GM12878 (cell line): ENCODE measurements at regions not wholly inside any gene's neighbourhood (a gene's known extent, or its start where the extent isn't known, plus 50 kb on each side); places are given as distances from the start of the nearest gene placed in this dataset.

Experiments
- BCL3 ChIP-seq: IDR thresholded peaks from 2 replicates; pipeline ENCODE4 v1.6.1; 2011; ENCODE audit warnings: borderline replicate concordance, low read depth, mild to moderate bottlenecking, moderate library complexity, low read length; ENCODE audit not compliant: insufficient read depth, poor library complexity, severe bottlenecking
- CBFB ChIP-seq: IDR thresholded peaks from 2 replicates; pipeline ENCODE4 v1.6.1; 2016; ENCODE audit warnings: antibody characterized with exemption, low read depth
- CBX5 ChIP-seq: sonication (generic); IDR thresholded peaks from 2 replicates; pipeline ENCODE4 v1.6.1; 2016; ENCODE audit warnings: low read depth, moderate library complexity, mild to moderate bottlenecking, inconsistent platforms
- CHD4 ChIP-seq: fragments of 200-600 bp; sonication (generic); IDR thresholded peaks from 2 replicates; pipeline ENCODE4 v1.6.1; 2016; ENCODE audit warnings: mild to moderate bottlenecking
- DPF2 ChIP-seq: fragments of 450-650 bp; IDR thresholded peaks from 2 replicates; pipeline ENCODE4 v1.6.1; 2017; ENCODE audit warnings: mild to moderate bottlenecking
- E2F4 ChIP-seq: IDR thresholded peaks from 2 replicates; pipeline ENCODE4 v1.6.1; 2012; ENCODE audit warnings: low read depth, low read length, improper control_type of control experiment
- E2F8 ChIP-seq: fragments of 450-650 bp; IDR thresholded peaks from 2 replicates; pipeline ENCODE4 v1.6.1; 2018; ENCODE audit warnings: mild to moderate bottlenecking, low read depth, moderate library complexity; ENCODE audit not compliant: partially characterized antibody
- ELK1 ChIP-seq: IDR thresholded peaks from 2 replicates; pipeline ENCODE4 v1.6.1; 2012; ENCODE audit warnings: low read depth, low read length, improper control_type of control experiment
- ESRRA ChIP-seq: IDR thresholded peaks from 2 replicates; pipeline ENCODE4 v1.6.1; 2012; ENCODE audit warnings: mild to moderate bottlenecking, low read length, improper control_type of control experiment
- FOXK2 ChIP-seq: fragments of 450-650 bp; IDR thresholded peaks from 2 replicates; pipeline ENCODE4 v1.6.1; 2017; ENCODE audit warnings: mild to moderate bottlenecking, moderate library complexity
- IKZF2 ChIP-seq, 2 experiments: fragments of 450-650 bp; IDR thresholded peaks; 2 replicates each; pipeline ENCODE4 v1.6.1; 2017; ENCODE audit warnings: mild to moderate bottlenecking in 2 of 2, moderate library complexity in 2 of 2
- JUNB ChIP-seq: IDR thresholded peaks from 2 replicates; pipeline ENCODE4 v1.6.1; 2016; ENCODE audit warnings: antibody characterized with exemption, mild to moderate bottlenecking
- POLR2A ChIP-seq: IDR thresholded peaks from 2 replicates; pipeline ENCODE4 v1.6.1; 2011; ENCODE audit warnings: low read depth, mild to moderate bottlenecking, low read length
- RAD51 ChIP-seq: fragments of 450-650 bp; IDR thresholded peaks from 2 replicates; pipeline ENCODE4 v1.6.1; 2016; ENCODE audit warnings: moderate library complexity, mild to moderate bottlenecking, inconsistent platforms
- SIX5 ChIP-seq: IDR thresholded peaks from 2 replicates; pipeline ENCODE4 v1.6.1; 2011; ENCODE audit warnings: mild to moderate bottlenecking, low read depth, low read length, moderate library complexity; ENCODE audit not compliant: severe bottlenecking
- SPI1 ChIP-seq: IDR thresholded peaks from 2 replicates; pipeline ENCODE4 v1.6.1; 2011; ENCODE audit warnings: low read depth, mild to moderate bottlenecking, low read length, moderate library complexity, borderline replicate concordance; ENCODE audit not compliant: insufficient read depth
- SUPT20H ChIP-seq: IDR thresholded peaks from 2 replicates; pipeline ENCODE4 v1.6.1; 2011; ENCODE audit warnings: low read depth, mild to moderate bottlenecking, low read length, moderate library complexity, borderline replicate concordance; ENCODE audit not compliant: control insufficient read depth
- USF2 ChIP-seq: IDR thresholded peaks from 2 replicates; pipeline ENCODE4 v1.6.1; 2011; ENCODE audit warnings: low read depth, low read length, improper control_type of control experiment, borderline replicate concordance
- ZNF592 ChIP-seq: fragments of 450-650 bp; IDR thresholded peaks from 2 replicates; pipeline ENCODE4 v1.6.1; 2017; ENCODE audit warnings: mild to moderate bottlenecking, moderate library complexity

- TF ChIP-seq SIX5 (no peak), USF2 (no peak), RAD51 (no peak; the same call in 1 of the 2 replicates), POLR2A (no peak), IKZF2 (IDR thresholded peaks at IDR 0.05) (peak; percentile 93 to 97), FOXK2 (no peak), BCL3 (peak; percentile 87), ESRRA (no peak), ZNF592 (no peak), CHD4 (no peak), CBFB (peak; percentile 99), E2F4 (no peak), ELK1 (no peak), SUPT20H (no peak), CBX5 (peak; percentile 94), E2F8 (no peak), JUNB (peak; percentile 99), DPF2 (peak; percentile 99), SPI1 (peak; percentile 95)
Observed at GRCh38 chr2:181235683-181236459, 221.3 kb upstream of the ITGA4 start (continued).
